ENCODE measurements at regions not wholly inside any gene's neighbourhood (a gene's known extent, or its start where the extent isn't known, plus 50 kb on each side); places are given as distances from the start of the nearest gene placed in this dataset.

DNA sequence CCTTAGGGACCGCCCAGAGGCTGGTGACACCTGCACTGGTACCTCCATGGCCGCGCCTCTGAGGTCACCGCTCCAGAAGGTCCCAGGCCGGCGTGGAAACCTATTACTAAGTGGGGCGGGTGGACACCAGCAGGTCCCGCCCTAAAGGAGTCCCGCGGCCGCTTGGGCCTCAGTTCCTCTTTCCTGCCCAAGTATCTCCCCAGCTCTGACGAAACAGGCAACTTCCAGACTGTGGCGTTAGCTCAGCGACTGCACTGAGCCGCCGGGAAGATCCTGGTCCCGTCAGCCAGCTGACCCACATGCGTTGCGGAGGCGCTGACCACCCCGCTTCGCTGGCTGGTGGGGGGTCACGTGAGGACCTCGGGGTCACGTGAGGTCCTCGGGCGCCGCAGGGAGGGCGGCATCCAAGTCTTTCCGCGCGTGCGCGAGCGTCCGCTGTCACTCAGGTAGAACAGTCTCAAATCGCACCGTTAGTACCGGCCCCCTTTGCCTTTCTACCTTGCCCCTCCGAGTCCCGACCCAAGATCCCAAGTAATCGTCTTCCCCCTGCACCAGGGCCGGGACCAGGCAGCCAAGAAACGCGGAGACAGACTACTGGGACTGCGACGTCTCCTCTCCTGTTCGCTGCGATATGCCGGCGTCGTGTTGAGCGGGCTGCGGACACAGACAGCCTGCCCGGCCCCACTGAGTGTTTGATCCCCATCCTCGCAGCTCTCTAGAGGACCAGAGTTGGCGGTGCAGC lies 53.7 kb upstream of the KDM4C start:
- DNase-seq (ENCODE audit: insufficient read length, low spot score) = peak; percentile 57
- peak; percentile 56 for FAIRE-seq
- TF ChIP-seq TAF1 (IDR thresholded peaks at IDR 0.05; ENCODE audit: low read depth, low read length) (no peak), POLR2AphosphoS5 (IDR thresholded peaks at IDR 0.05; ENCODE audit: low read depth, low read length) (0 out of 2 replicates have a peak, but pooled peaks have one; percentile 45), SPI1 (IDR thresholded peaks at IDR 0.05; ENCODE audit: low read depth, low read length) (peak; percentile 83), POU2F2 (IDR thresholded peaks at IDR 0.05; ENCODE audit: low read depth, low read length) (no peak), POLR2A (IDR thresholded peaks at IDR 0.05; ENCODE audit: low read depth, low read length) (no peak; the same call in 1 of the 2 replicates), PAX5 (IDR thresholded peaks at IDR 0.05; ENCODE audit: insufficient read depth, low read length, severe bottlenecking) (no peak)

DNA sequence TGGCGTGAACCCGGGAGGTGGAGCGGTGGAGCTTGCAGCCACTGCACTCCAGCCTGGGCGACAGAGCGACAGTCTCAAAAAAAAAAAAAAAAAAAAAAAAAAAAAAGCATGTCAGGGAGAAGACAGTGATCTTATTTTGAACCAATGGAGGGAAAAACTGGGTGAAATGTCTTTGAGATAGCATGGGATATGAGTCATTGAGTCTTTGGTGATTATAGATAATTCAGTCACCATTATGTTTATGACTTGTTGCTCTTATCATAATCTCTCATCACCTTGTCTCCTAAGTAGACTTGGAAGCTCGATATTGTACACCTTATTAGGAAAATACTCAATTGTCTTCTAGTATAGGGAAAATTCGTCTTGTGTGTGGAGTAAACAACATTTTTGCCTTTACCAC lies 55.1 kb upstream of the KDM4C start:
- DNase-seq (ENCODE audit: insufficient read length, low spot score) = no peak
- TF ChIP-seq TAF1 (IDR thresholded peaks at IDR 0.05; ENCODE audit: low read depth, low read length) (no peak), PAX5 (IDR thresholded peaks at IDR 0.05; ENCODE audit: insufficient read depth, low read length, severe bottlenecking) (no peak), POLR2A (IDR thresholded peaks at IDR 0.05; ENCODE audit: low read depth, low read length) (no peak), POU2F2 (IDR thresholded peaks at IDR 0.05; ENCODE audit: low read depth, low read length) (no peak), SPI1 (IDR thresholded peaks at IDR 0.05; ENCODE audit: low read depth, low read length) (no peak), POLR2AphosphoS5 (IDR thresholded peaks at IDR 0.05; ENCODE audit: low read depth, low read length) (no peak)
- no peak for FAIRE-seq

DNA sequence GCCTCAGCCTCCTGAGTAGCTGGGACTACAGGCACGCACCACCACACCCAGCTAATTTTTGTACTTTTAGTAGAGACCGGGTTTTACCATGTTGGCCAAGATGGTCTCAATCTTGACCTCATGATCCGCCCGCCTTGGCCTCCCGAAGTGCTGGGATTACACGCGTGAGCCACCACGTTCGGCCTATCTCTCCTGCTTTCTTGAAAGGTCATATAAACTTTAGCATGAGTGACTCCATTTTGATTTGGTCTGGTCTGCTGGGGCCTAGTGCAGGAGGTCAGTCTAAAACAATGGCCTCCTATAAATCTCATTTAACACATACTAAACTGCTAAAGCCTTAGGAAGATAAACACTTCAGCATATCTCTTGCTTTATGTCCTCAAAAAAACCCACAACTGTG lies 50.6 kb upstream of the GLDC start:
- DNase-seq (ENCODE audit: insufficient read length, low spot score) (no peak), FAIRE-seq (no peak)
- TF ChIP-seq PAX5 (IDR thresholded peaks at IDR 0.05; ENCODE audit: insufficient read depth, low read length, severe bottlenecking) = no peak
- no peak for TF ChIP-seq TAF1 (IDR thresholded peaks at IDR 0.05; ENCODE audit: low read depth, low read length)
- TF ChIP-seq POLR2AphosphoS5 (IDR thresholded peaks at IDR 0.05; ENCODE audit: low read depth, low read length) = no peak
- TF ChIP-seq SPI1 (IDR thresholded peaks at IDR 0.05; ENCODE audit: low read depth, low read length) = no peak
- TF ChIP-seq POLR2A (IDR thresholded peaks at IDR 0.05; ENCODE audit: low read depth, low read length) = no peak
- no peak for TF ChIP-seq POU2F2 (IDR thresholded peaks at IDR 0.05; ENCODE audit: low read depth, low read length)

DNA sequence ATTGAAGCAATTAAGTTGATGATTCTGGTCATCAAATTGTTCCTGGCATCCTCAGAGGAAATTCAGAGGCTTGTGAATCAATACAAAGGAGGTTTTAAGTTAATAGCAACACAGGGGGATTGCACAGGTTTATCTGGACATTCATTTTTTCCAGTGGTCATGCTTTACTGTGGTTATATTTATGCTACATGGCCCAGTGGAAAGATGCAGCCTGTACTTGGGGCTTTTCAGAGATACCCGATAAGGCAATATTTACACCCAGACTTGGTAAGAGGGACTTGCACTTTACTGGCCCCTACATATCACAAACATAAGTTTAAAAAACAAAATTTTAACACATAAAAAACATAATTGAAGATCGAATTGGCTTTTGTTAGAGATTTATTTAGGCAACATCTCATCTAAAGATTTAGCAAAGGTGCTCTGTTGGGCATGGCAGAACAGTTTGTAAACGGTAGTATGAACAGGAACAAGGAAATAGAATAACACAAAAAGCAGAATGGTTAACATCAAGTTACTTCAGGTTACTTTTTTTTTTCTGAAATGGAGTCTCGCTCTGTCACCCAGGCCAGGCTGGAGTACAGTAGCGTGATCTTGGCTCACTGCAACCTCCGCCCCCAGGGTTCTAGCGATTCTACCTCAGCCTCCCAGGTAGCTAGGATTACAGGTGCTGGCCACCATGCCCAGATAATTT lies 49.7 kb upstream of the GLDC start:
- DNase-seq (ENCODE audit: insufficient read length, low spot score) (no peak), FAIRE-seq (no peak)
- TF ChIP-seq SPI1 (IDR thresholded peaks at IDR 0.05; ENCODE audit: low read depth, low read length) (no peak), POLR2AphosphoS5 (IDR thresholded peaks at IDR 0.05; ENCODE audit: low read depth, low read length) (no peak), TAF1 (IDR thresholded peaks at IDR 0.05; ENCODE audit: low read depth, low read length) (no peak), POU2F2 (IDR thresholded peaks at IDR 0.05; ENCODE audit: low read depth, low read length) (no peak)
